Lung (tissue), 11 donors: ENCODE measurements at regions not wholly inside any gene's neighbourhood (a gene's known extent, or its start where the extent isn't known, plus 50 kb on each side); places are given as distances from the start of the nearest gene placed in this dataset.

Experiments
- ATAC-seq: fragments of 200-7000 bp; cut with Tn5 transposase; one replicate; pipeline ENCODE4 v1.9.1; 2020; ENCODE audit warnings: moderate number of reproducible peaks; ENCODE audit not compliant: insufficient read depth, low FRiP score
- DNase-seq, 3 donors: peaks; one replicate each; pipeline ENCODE4 v3.0.0-alpha.2; 2013 to 2017
- H3K27ac ChIP-seq, 2 donors: one replicate each; pipeline ENCODE4 v1.5.1; 2013; ENCODE audit warnings: mild to moderate bottlenecking in 2 of 2, moderate library complexity in 2 of 2, control low read depth in 1 of 2, inconsistent platforms in 1 of 2, low read depth in 1 of 2, low read length in 1 of 2
- H3K27me3 ChIP-seq, 3 donors: one replicate each; pipeline ENCODE4 v1.5.1; 2013; ENCODE audit warnings: low read length in 2 of 3; ENCODE audit not compliant: control insufficient read depth in 3 of 3, insufficient read depth in 3 of 3
- H3K36me3 ChIP-seq, 4 donors: one replicate each; pipeline ENCODE4 v1.5.1; 2013; ENCODE audit warnings: low read length in 4 of 4, mild to moderate bottlenecking in 1 of 4, moderate library complexity in 1 of 4; ENCODE audit not compliant: control insufficient read depth in 4 of 4, insufficient read depth in 4 of 4
- H3K4me1 ChIP-seq, 5 donors: one replicate each; pipeline ENCODE4 v1.5.1; 2013; ENCODE audit warnings: low read length in 5 of 5, mild to moderate bottlenecking in 2 of 5, moderate library complexity in 1 of 5; ENCODE audit not compliant: control insufficient read depth in 5 of 5, insufficient read depth in 5 of 5
- H3K4me3 ChIP-seq: one replicate; pipeline ENCODE4 v1.5.1; 2013; ENCODE audit warnings: mild to moderate bottlenecking, control low read depth, moderate library complexity
- H3K9ac ChIP-seq, 2 donors: one replicate each; pipeline ENCODE4 v1.5.1; 2013; ENCODE audit warnings: low read length in 2 of 2, control low read depth in 1 of 2; ENCODE audit not compliant: insufficient read depth in 1 of 2
- H3K9me3 ChIP-seq, 4 donors: one replicate each; pipeline ENCODE4 v1.5.1; 2013; ENCODE audit warnings: low read length in 3 of 4, mild to moderate bottlenecking in 1 of 4, moderate library complexity in 1 of 4; ENCODE audit not compliant: control insufficient read depth in 4 of 4, insufficient read depth in 3 of 4
- WGBS, 2 donors: extraction: QIAGEN DNeasy Blood & Tissue Kit; methylation state at CpG; one replicate each; pipeline ENCODE4 v1.1.7; 2013; 5-methylcytosine and 5-hydroxymethylcytosine counted together
- TF ChIP-seq, protein P1 (sequence below): IDR thresholded peaks from 2 replicates; pipeline ENCODE4 v1.5.1; 2012; ENCODE audit warnings: mild to moderate bottlenecking; ENCODE audit errors: control extremely low read depth, extremely low read depth
- donor health status: control.
- donor health status: control.
- donor health status: Bipolar disorder and iron deficiency.
- donor health status: healthy.
- donor health status: DM: yes; HTN: yes; CAD: no.

DNA sequence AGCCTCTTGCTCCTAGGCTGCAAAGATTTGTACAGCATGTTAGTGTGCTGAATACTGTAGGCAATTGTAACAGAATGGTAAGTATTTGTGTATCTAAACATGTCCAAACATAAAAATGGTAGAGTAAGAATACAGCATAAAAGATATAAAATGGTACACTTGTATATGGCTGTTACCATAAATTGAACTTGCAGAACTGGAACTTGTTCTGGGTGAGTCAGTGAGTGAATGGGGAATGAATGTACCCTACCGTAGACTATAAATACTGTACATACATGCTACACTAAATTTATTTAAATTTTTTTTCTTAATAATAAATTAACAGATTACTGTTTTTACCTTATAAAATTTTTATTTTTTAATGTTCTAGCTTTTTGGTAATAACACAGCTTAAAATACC, 858.7 kb downstream of the ROBO2 start:
- Histone ChIP-seq H3K4me3 (no peak overlapping the region), H3K9me3 (no peaks in the 10 kb centered on the region)
- ATAC-seq, result no peak

DNA sequence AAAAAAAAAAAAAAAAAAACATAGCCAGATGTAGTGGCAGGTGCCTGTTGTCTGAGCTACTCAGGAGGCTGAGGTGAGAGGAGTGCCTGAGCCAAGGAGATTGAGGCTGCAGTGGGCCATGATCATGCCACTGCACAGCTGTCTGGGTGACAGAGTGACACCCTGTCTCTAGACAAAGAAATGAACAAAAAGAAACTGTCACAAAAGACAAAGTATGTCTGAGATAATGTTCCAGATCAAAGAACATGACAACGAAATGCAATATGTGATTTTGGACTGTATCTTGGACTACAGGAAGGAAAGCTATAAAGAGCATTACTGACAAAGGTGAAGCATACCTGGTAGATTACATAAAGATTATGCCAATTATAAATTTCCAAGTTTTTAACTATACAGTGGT, 862.8 kb downstream of the ROBO2 start:
- TF ChIP-seq, protein P1, sequence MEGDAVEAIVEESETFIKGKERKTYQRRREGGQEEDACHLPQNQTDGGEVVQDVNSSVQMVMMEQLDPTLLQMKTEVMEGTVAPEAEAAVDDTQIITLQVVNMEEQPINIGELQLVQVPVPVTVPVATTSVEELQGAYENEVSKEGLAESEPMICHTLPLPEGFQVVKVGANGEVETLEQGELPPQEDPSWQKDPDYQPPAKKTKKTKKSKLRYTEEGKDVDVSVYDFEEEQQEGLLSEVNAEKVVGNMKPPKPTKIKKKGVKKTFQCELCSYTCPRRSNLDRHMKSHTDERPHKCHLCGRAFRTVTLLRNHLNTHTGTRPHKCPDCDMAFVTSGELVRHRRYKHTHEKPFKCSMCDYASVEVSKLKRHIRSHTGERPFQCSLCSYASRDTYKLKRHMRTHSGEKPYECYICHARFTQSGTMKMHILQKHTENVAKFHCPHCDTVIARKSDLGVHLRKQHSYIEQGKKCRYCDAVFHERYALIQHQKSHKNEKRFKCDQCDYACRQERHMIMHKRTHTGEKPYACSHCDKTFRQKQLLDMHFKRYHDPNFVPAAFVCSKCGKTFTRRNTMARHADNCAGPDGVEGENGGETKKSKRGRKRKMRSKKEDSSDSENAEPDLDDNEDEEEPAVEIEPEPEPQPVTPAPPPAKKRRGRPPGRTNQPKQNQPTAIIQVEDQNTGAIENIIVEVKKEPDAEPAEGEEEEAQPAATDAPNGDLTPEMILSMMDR, result no peak
- Histone ChIP-seq H3K27me3 (no peaks in the 10 kb centered on the region), H3K9ac (no peak overlapping the region), H3K9me3 (no peaks in the 10 kb centered on the region), H3K27ac (no peak overlapping the region), H3K36me3 (no peaks in the 10 kb centered on the region), H3K4me3 (no peak overlapping the region), H3K4me1 (no peaks in the 10 kb centered on the region)
- ATAC-seq (no peak), DNase-seq (no peak)
- WGBS, 2 donors, result 41 to 63% methylated on average over 1 of the region's 1 CpG

More for the DNA sequence above, 858.7 kb downstream of the ROBO2 start:
- DNase-seq, result no peak
- WGBS, 2 donors, result 87 to 91% methylated on average over 1 of the region's 1 CpG
- H3K27me3 ChIP-seq, result no peaks in the 10 kb centered on the region
- no peaks in the 10 kb centered on the region for H3K4me1 ChIP-seq
- H3K27ac ChIP-seq, result no peak overlapping the region
- H3K9ac ChIP-seq, result no peak overlapping the region
- no peaks in the 10 kb centered on the region for H3K36me3 ChIP-seq
- TF ChIP-seq, protein P1, result no peak

DNA sequence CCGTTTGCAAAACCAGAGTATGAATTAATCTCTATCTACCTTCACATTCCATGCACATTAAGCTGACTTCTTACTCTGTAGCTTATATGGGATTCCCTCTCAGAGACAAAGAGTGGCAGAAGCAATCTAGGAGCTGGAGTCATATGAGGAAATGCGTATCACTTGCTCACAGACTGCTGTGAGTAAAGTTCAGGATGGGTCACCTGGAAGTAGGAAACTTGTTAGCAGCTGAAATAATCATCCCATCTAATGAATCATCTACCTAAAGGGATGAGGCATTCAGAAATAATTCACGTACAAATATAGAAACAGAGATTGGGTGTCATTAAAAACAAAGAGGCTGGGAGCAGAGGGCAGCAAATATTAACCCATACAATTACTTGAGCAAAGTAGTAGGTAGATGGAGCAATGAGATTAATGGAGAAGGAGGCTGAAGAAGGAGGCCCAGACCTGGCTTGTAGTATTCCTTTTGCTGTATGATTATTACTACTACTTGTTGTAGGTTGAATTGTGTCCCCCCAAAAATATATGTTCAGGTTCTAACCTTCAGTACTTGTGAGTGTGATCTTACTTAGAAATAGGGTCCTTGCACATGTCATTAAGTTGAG, 866.3 kb downstream of the ROBO2 start:
- Histone ChIP-seq H3K4me1 (no peaks in the 10 kb centered on the region), H3K9ac (no peak overlapping the region), H3K4me3 (no peak overlapping the region), H3K27me3 (no peaks in the 10 kb centered on the region), H3K9me3 (no peaks in the 10 kb centered on the region), H3K36me3 (no peaks in the 10 kb centered on the region), H3K27ac (no peak overlapping the region)
- TF ChIP-seq, protein P1, result no peak
- 80 to 94% methylated on average over 3 of the region's 3 CpGs for WGBS, 2 donors
- DNase-seq, result no peak
- no peak for ATAC-seq
